ENCODE measurements at regions not wholly inside any gene's neighbourhood (a gene's known extent, or its start where the extent isn't known, plus 50 kb on each side); places are given as distances from the start of the nearest gene placed in this dataset.

DNA sequence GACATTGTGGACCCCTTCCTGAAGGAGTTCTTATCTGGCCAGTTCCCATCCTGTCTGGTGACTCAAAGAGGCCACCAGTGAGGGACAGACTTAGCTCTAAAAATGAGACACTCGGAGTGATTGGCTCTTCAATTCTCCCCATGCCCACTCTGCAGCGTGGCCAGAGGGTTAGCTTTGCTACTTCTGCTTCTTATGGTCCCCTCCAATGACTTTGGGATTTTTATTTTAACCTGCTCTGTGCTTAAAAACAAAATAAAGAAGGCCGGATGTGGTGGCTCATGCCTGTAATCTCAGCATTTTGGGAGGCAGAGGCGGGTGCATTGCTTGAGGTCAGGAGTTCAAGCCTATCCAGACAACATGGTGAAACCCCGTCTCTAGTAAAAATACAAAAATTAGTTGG is 573.0 kb upstream of the AUTS2 start:
- FAIRE-seq (no peak), DNase-seq (no peak)
- Histone ChIP-seq H3K36me3 (ENCODE audit: control insufficient read depth in 2 of 3, insufficient read depth in 3 of 3, low read length in 3 of 3) (no peaks in the 10 kb centered on the region), H3K9me3 (ENCODE audit: control insufficient read depth in 2 of 3, insufficient read depth in 1 of 3, low read length in 3 of 3) (no peaks in the 10 kb centered on the region), H3K4me1 (ENCODE audit: control insufficient read depth in 2 of 3, insufficient read depth in 2 of 3, low read depth in 1 of 3, low read length in 3 of 3) (no peaks in the 10 kb centered on the region), H3K27ac (ENCODE audit: low read depth in 2 of 2, low read length in 2 of 2) (no peak overlapping the region), H3K27me3 (ENCODE audit: control insufficient read depth, insufficient read depth, low read length) (no peaks in the 10 kb centered on the region), H3K4me3 (ENCODE audit: low read length in 3 of 3) (no peak overlapping the region), H3K9ac (ENCODE audit: low read length in 3 of 3) (no peak overlapping the region)
- intact Hi-C loops (cut with DNase I) = no loop called here
- TF ChIP-seq, protein P1, sequence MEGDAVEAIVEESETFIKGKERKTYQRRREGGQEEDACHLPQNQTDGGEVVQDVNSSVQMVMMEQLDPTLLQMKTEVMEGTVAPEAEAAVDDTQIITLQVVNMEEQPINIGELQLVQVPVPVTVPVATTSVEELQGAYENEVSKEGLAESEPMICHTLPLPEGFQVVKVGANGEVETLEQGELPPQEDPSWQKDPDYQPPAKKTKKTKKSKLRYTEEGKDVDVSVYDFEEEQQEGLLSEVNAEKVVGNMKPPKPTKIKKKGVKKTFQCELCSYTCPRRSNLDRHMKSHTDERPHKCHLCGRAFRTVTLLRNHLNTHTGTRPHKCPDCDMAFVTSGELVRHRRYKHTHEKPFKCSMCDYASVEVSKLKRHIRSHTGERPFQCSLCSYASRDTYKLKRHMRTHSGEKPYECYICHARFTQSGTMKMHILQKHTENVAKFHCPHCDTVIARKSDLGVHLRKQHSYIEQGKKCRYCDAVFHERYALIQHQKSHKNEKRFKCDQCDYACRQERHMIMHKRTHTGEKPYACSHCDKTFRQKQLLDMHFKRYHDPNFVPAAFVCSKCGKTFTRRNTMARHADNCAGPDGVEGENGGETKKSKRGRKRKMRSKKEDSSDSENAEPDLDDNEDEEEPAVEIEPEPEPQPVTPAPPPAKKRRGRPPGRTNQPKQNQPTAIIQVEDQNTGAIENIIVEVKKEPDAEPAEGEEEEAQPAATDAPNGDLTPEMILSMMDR (IDR thresholded peaks at IDR 0.05; ENCODE audit: borderline replicate concordance, extremely low read depth, insufficient read depth) = no peak

DNA sequence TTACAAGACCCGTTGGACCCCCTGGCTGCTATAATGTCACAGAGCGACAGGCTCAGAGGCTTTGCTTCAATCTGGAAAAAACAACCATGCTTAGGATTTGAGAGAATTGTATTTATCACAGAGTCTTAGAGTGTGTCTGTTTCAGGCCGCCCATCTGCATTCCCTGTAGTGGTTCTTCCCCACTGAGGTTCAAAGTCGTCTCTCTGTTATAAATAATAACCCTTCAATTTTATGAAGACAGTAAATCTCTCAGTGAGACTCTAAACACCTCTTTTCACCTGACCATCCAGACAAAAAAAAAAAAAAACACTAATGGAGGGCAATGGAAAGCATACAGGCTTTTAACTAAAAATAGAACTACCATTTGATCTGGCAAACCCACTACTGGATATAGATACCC is 565.4 kb upstream of the AUTS2 start:
- Histone ChIP-seq H3K9ac (ENCODE audit: low read length in 3 of 3) (no peak overlapping the region), H3K9me3 (ENCODE audit: control insufficient read depth in 2 of 3, insufficient read depth in 1 of 3, low read length in 3 of 3) (no peaks in the 10 kb centered on the region), H3K36me3 (ENCODE audit: control insufficient read depth in 2 of 3, insufficient read depth in 3 of 3, low read length in 3 of 3) (no peaks in the 10 kb centered on the region), H3K27ac (ENCODE audit: low read depth in 2 of 2, low read length in 2 of 2) (no peak overlapping the region), H3K27me3 (ENCODE audit: control insufficient read depth, insufficient read depth, low read length) (no peaks in the 10 kb centered on the region), H3K4me3 (ENCODE audit: low read length in 3 of 3) (no peak overlapping the region), H3K4me1 (ENCODE audit: control insufficient read depth in 2 of 3, insufficient read depth in 2 of 3, low read depth in 1 of 3, low read length in 3 of 3) (no peaks in the 10 kb centered on the region)
- intact Hi-C loops (cut with DNase I) = no loop called here
- FAIRE-seq = no peak
- TF ChIP-seq, protein P1 (IDR thresholded peaks at IDR 0.05; ENCODE audit: borderline replicate concordance, extremely low read depth, insufficient read depth) = no peak
- no peak for DNase-seq

- H3K36me3 ChIP-seq (ENCODE audit: control insufficient read depth in 2 of 3, insufficient read depth in 3 of 3, low read length in 3 of 3) = no peaks in the 10 kb centered on the region
- FAIRE-seq = no peak
- H3K4me3 ChIP-seq (ENCODE audit: low read length in 3 of 3) = no peak overlapping the region
Observed at GRCh38 chr7:69035826-69036225, 562.4 kb upstream of the AUTS2 start.

GRCh38 chr7:69036301-69036700 is 562.0 kb upstream of the AUTS2 start:
- Histone ChIP-seq H3K27ac (ENCODE audit: low read depth in 2 of 2, low read length in 2 of 2) (no peak overlapping the region), H3K27me3 (ENCODE audit: control insufficient read depth, insufficient read depth, low read length) (no peaks in the 10 kb centered on the region), H3K4me1 (ENCODE audit: control insufficient read depth in 2 of 3, insufficient read depth in 2 of 3, low read depth in 1 of 3, low read length in 3 of 3) (no peaks in the 10 kb centered on the region), H3K4me3 (ENCODE audit: low read length in 3 of 3) (no peak overlapping the region), H3K9ac (ENCODE audit: low read length in 3 of 3) (no peak overlapping the region), H3K36me3 (ENCODE audit: control insufficient read depth in 2 of 3, insufficient read depth in 3 of 3, low read length in 3 of 3) (no peaks in the 10 kb centered on the region), H3K9me3 (ENCODE audit: control insufficient read depth in 2 of 3, insufficient read depth in 1 of 3, low read length in 3 of 3) (no peaks in the 10 kb centered on the region)
- no peak for FAIRE-seq
- no peak for DNase-seq
- intact Hi-C loops (cut with DNase I) = no loop called here
- TF ChIP-seq, protein P1 (IDR thresholded peaks at IDR 0.05; ENCODE audit: borderline replicate concordance, extremely low read depth, insufficient read depth) = no peak

More at GRCh38 chr7:69035826-69036225, 562.4 kb upstream of the AUTS2 start:
- Histone ChIP-seq H3K27me3 (ENCODE audit: control insufficient read depth, insufficient read depth, low read length) (no peaks in the 10 kb centered on the region), H3K4me1 (ENCODE audit: control insufficient read depth in 2 of 3, insufficient read depth in 2 of 3, low read depth in 1 of 3, low read length in 3 of 3) (no peaks in the 10 kb centered on the region), H3K9ac (ENCODE audit: low read length in 3 of 3) (no peak overlapping the region), H3K9me3 (ENCODE audit: control insufficient read depth in 2 of 3, insufficient read depth in 1 of 3, low read length in 3 of 3) (no peaks in the 10 kb centered on the region), H3K27ac (ENCODE audit: low read depth in 2 of 2, low read length in 2 of 2) (no peak overlapping the region)
- TF ChIP-seq, protein P1 (IDR thresholded peaks at IDR 0.05; ENCODE audit: borderline replicate concordance, extremely low read depth, insufficient read depth) = no peak
- intact Hi-C loops (cut with DNase I) = no loop called here
- no peak for DNase-seq

Data from kidney (tissue), 13 donors.